ENCODE measurements at regions not wholly inside any gene's neighbourhood (a gene's known extent, or its start where the extent isn't known, plus 50 kb on each side); places are given as distances from the start of the nearest gene placed in this dataset.

GRCh38 chr14:66421990-66422946 is 63.9 kb upstream of the CCDC196 start:
- Mint-ChIP-seq H3K9me3 (no peaks in the 10 kb centered on the region), H3K36me3 (ENCODE audit: low read depth) (no peaks in the 10 kb centered on the region), H3K4me3 (no peak overlapping the region), H3K27ac (no peak overlapping the region), H3K27me3 (no peaks in the 10 kb centered on the region), H3K4me1 (no peaks in the 10 kb centered on the region)
- DNase-seq, result no peak
- CTCF ChIA-PET, result no interaction called here
- POLR2A ChIA-PET, result interaction anchor here (0.8 kb wide), 1 partner anchor 12 kb away, joined by 3 read pairs; no protein-coding TSS in a partner anchor

GRCh38 chr14:66425402-66425801 is 60.8 kb upstream of the CCDC196 start:
- ChIA-PET POLR2A (no interaction called here), CTCF (no interaction called here)
- Mint-ChIP-seq H3K27ac (no peak overlapping the region), H3K27me3 (no peaks in the 10 kb centered on the region), H3K4me3 (no peak overlapping the region), H3K9me3 (no peaks in the 10 kb centered on the region), H3K4me1 (no peaks in the 10 kb centered on the region), H3K36me3 (ENCODE audit: low read depth) (no peaks in the 10 kb centered on the region)
- DNase-seq, result no peak

- H3K4me3 Mint-ChIP-seq, result no peak overlapping the region
- no peaks in the 10 kb centered on the region for H3K9me3 Mint-ChIP-seq
- H3K27ac Mint-ChIP-seq, result no peak overlapping the region
- CTCF ChIA-PET, result no interaction called here
- H3K4me1 Mint-ChIP-seq, result no peaks in the 10 kb centered on the region
- POLR2A ChIA-PET, result no interaction called here
- H3K27me3 Mint-ChIP-seq, result no peaks in the 10 kb centered on the region
- no peaks in the 10 kb centered on the region for H3K36me3 Mint-ChIP-seq (ENCODE audit: low read depth)
- no peak for DNase-seq
Measured at GRCh38 chr14:66426451-66426850, 59.7 kb upstream of the CCDC196 start.

- H3K36me3 Mint-ChIP-seq (ENCODE audit: low read depth), result no peaks in the 10 kb centered on the region
- H3K27ac Mint-ChIP-seq, result no peak overlapping the region
- no peaks in the 10 kb centered on the region for H3K9me3 Mint-ChIP-seq
- H3K4me3 Mint-ChIP-seq, result no peak overlapping the region
- POLR2A ChIA-PET, result no interaction called here
- CTCF ChIA-PET, result no interaction called here
- H3K4me1 Mint-ChIP-seq, result no peaks in the 10 kb centered on the region
- no peaks in the 10 kb centered on the region for H3K27me3 Mint-ChIP-seq
- DNase-seq, result no peak
Measured at GRCh38 chr14:66432334-66432733, 53.8 kb upstream of the CCDC196 start.

GRCh38 chr14:66434464-66434863 is 51.7 kb upstream of the CCDC196 start:
- no peaks in the 10 kb centered on the region for H3K4me1 Mint-ChIP-seq
- no peaks in the 10 kb centered on the region for H3K36me3 Mint-ChIP-seq (ENCODE audit: low read depth)
- H3K9me3 Mint-ChIP-seq, result peaks cover 5% of the 10 kb centered on the region
- DNase-seq, result no peak
- H3K4me3 Mint-ChIP-seq, result no peak overlapping the region
- H3K27ac Mint-ChIP-seq, result no peak overlapping the region
- ChIA-PET POLR2A (no interaction called here), CTCF (no interaction called here)
- H3K27me3 Mint-ChIP-seq, result no peaks in the 10 kb centered on the region

- H3K27ac Mint-ChIP-seq, result no peak overlapping the region
- no peak overlapping the region for H3K4me3 Mint-ChIP-seq
- H3K4me1 Mint-ChIP-seq, result no peaks in the 10 kb centered on the region
- DNase-seq, result no peak
- peaks cover 14% of the 10 kb centered on the region for H3K9me3 Mint-ChIP-seq
- ChIA-PET POLR2A (no interaction called here), CTCF (no interaction called here)
- no peaks in the 10 kb centered on the region for H3K27me3 Mint-ChIP-seq
- H3K36me3 Mint-ChIP-seq (ENCODE audit: low read depth), result no peaks in the 10 kb centered on the region
Measured at GRCh38 chr14:66435683-66436082, 50.5 kb upstream of the CCDC196 start.

All from activated CD4-positive, alpha-beta memory T cell treated with anti-CD3 and anti-CD28 coated beads, Interleukin-2, amount 10 ng/mL, durations not matched to agents 7 days and 5 days (primary cell).